ENCODE measurements at regions not wholly inside any gene's neighbourhood (a gene's known extent, or its start where the extent isn't known, plus 50 kb on each side); places are given as distances from the start of the nearest gene placed in this dataset.

DNA sequence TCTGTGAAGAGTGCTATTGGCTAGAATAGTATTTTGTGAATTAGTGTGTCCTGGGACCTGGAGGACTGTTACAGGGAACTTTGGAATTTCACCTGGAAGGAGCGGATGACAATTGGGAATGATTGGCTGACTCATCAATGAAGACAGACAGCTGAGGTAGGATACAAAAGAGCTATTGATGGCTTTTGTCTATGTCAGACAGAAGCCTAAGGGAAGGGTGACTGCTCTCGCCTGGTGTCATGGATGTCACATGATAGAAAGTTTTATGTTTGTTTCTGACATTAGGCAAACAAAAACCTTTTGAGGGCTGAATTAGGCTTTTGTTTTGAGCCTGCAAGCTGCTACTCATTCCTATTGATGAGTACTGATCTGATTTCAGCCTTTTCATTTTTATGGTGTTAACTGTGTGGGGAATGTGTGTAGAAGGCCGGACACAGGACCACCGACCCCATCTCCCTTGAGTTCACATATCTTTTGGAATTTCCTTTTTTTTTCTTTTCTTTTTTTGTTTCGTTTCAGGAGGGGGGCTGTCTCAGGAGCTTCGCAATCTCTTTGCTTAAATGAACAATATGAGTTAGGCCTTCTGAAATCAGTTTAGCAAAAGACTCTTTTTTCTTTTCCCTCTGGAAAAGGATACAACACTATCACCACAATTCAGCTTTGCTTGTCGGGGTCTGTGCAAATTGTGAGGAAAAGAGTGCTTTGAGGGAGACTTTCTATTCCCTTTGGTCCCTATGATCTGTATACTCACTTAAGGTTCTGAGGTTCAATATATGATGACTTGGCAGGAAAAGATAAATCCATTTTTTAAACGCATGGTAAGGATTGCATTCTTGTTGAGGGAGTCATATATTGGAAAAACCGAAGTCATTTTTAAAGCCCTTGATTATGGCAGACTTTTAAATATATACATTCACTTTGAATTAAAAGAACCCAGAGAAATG is 207.9 kb upstream of the FIGN start (continued):
- TF ChIP-seq, protein P1, sequence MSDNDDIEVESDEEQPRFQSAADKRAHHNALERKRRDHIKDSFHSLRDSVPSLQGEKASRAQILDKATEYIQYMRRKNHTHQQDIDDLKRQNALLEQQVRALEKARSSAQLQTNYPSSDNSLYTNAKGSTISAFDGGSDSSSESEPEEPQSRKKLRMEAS (IDR thresholded peaks at IDR 0.05): no peak
- TF ChIP-seq KDM1A (IDR thresholded peaks at IDR 0.05; ENCODE audit: borderline replicate concordance, low read length) (no peak), SIN3A (conservative IDR thresholded peaks at IDR 0.05 in 1 of 2, IDR thresholded peaks at IDR 0.05 in 1 of 2; ENCODE audit: low read depth in 1 of 2, low read length in 2 of 2) (no peak; a peak in 1 of 4 replicates), SP4 (IDR thresholded peaks at IDR 0.05; ENCODE audit: low read length) (no peak), JUND (IDR thresholded peaks at IDR 0.05; ENCODE audit: low read length) (peak; percentile 68; the same call in 1 of the 2 replicates), CHD2 (IDR thresholded peaks at IDR 0.05; ENCODE audit: low read length) (no peak), POLR2A (IDR thresholded peaks at IDR 0.05; ENCODE audit: control extremely low read depth in 1 of 2, low read depth in 2 of 2, low read length in 2 of 2) (no peak), SRF (IDR thresholded peaks at IDR 0.05; ENCODE audit: low read depth, low read length) (no peak), SIRT6 (IDR thresholded peaks at IDR 0.05; ENCODE audit: low read length) (no peak), MAFK (IDR thresholded peaks at IDR 0.05; ENCODE audit: low read depth, low read length) (peak; percentile 66; the same call in 1 of the 2 replicates)

All from H1 (cell line).